CD4-positive, CD25-positive, alpha-beta regulatory T cell (primary cell): ENCODE measurements at regions not wholly inside any gene's neighbourhood (a gene's known extent, or its start where the extent isn't known, plus 50 kb on each side); places are given as distances from the start of the nearest gene placed in this dataset.

Experiments
- ATAC-seq, 2 donors: fragments of 150-1000 bp; cut with Tn5 transposase; one replicate each; pipeline ENCODE4 v1.10.0; 2021; ENCODE audit warnings: low read depth in 2 of 2, moderate number of reproducible peaks in 2 of 2, moderate library complexity in 1 of 2
- DNase-seq, 3 donors: peaks; one replicate each; pipeline versions ENCODE4 v3.0.0 to v3.0.0-alpha.2; 2012 to 2022; ENCODE audit warnings: mixed read lengths in 1 of 3
- H3K27ac ChIP-seq: one replicate; pipeline ENCODE4 v1.7.0; 2013; ENCODE audit warnings: mild to moderate bottlenecking, low read length; ENCODE audit not compliant: insufficient read depth, poor library complexity, severe bottlenecking
- H3K27me3 ChIP-seq: one replicate; pipeline ENCODE4 v1.7.0; 2013; ENCODE audit warnings: low read length; ENCODE audit not compliant: control insufficient read depth, insufficient read depth
- H3K36me3 ChIP-seq: one replicate; pipeline ENCODE4 v1.7.0; 2013; ENCODE audit warnings: mild to moderate bottlenecking, low read length, moderate library complexity; ENCODE audit not compliant: control insufficient read depth, insufficient read depth
- H3K4me1 ChIP-seq: 2 replicates; pipeline ENCODE4 v1.7.0; 2013; ENCODE audit warnings: mild to moderate bottlenecking, low read length; ENCODE audit not compliant: insufficient read depth, control insufficient read depth, poor library complexity, severe bottlenecking
- H3K4me3 ChIP-seq: one replicate; pipeline ENCODE4 v1.7.0; 2013; ENCODE audit warnings: low read depth, mild to moderate bottlenecking, low read length, moderate library complexity
- H3K9me3 ChIP-seq, 2 experiments: 1 replicate in 1 of 2; 2 replicates in 1 of 2; pipeline ENCODE4 v1.7.0; 2013; ENCODE audit warnings: low read length in 2 of 2, mild to moderate bottlenecking in 1 of 2, moderate library complexity in 1 of 2; ENCODE audit not compliant: control insufficient read depth in 2 of 2
- H3K27ac Mint-ChIP-seq, 3 donors: one replicate each; pipeline ENCODE4 v1.8.0; 2020 to 2022; ENCODE audit warnings: mild to moderate bottlenecking in 3 of 3, mixed read lengths in 3 of 3, moderate library complexity in 2 of 3
- H3K27me3 Mint-ChIP-seq: one replicate; pipeline ENCODE4 v1.8.0; 2022; ENCODE audit warnings: mild to moderate bottlenecking, mixed read lengths
- H3K36me3 Mint-ChIP-seq: one replicate; pipeline ENCODE4 v1.8.0; 2020; ENCODE audit warnings: mixed read lengths
- H3K4me1 Mint-ChIP-seq, 4 donors: one replicate each; pipeline ENCODE4 v1.8.0; 2020 to 2022; ENCODE audit warnings: mixed read lengths in 4 of 4, mild to moderate bottlenecking in 1 of 4
- H3K4me3 Mint-ChIP-seq, 4 donors: one replicate each; pipeline ENCODE4 v1.8.0; 2020 to 2022; ENCODE audit warnings: mild to moderate bottlenecking in 4 of 4, mixed read lengths in 4 of 4, moderate library complexity in 3 of 4
- H3K9me3 Mint-ChIP-seq, 7 donors: one replicate each; pipeline ENCODE4 v1.8.0; 2020 to 2022; ENCODE audit warnings: mixed read lengths in 7 of 7, mild to moderate bottlenecking in 3 of 7, moderate library complexity in 2 of 7

DNA sequence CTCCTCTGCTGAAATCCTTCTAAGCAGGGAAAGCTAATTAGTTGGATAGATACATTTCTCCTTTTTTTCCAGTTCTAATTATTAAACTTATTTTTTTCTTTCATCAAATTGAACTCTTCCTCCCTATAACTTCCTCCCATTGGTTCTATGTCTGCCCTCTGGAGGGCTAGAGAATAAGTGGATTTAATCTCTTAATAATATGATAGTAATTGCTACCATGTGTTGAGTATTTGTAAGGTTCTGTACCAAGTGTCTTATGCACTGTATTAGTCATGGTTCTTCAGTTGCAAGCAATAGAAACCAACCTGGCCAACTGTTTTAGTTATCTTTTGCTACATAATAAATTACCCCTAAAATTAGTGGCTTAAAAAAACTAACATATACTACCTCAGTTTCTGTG lies 190.5 kb upstream of the PLXNC1 start:
- Mint-ChIP-seq H3K4me1 (peaks cover 0 to 6% (median 1%) of the 10 kb centered on the region in 4 donors), H3K27me3 (no peaks in the 10 kb centered on the region), H3K4me3 (no peak overlapping the region), H3K9me3 (peaks cover 0 to 20% (median 5%) of the 10 kb centered on the region in 7 donors), H3K36me3 (no peaks in the 10 kb centered on the region), H3K27ac (no peak overlapping the region)
- Histone ChIP-seq H3K27me3 (no peaks in the 10 kb centered on the region), H3K36me3 (no peaks in the 10 kb centered on the region), H3K9me3 (no peaks in the 10 kb centered on the region), H3K4me1 (no peaks in the 10 kb centered on the region), H3K27ac (no peak overlapping the region), H3K4me3 (no peak overlapping the region)
- no peak for DNase-seq
- ATAC-seq = no peak

DNA sequence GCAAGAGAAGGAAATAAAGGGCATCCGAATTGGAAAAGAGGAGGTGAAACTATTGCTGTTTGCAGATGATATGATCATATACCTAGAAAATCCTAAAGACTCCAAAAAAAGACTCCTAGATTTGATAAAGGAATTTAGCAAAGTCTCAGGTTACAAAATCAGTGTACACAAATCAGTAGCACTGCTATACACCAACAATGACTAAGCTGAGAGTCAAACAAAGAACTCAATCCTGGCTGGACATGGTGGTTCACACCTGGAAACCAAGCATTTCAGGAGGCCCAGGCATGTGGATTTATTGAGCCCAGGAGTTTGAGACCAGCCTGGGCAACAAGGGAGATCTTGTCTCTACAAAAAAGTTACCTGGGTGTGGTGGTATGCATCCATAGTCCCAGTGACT lies 188.7 kb upstream of the PLXNC1 start:
- H3K27ac ChIP-seq = no peak overlapping the region
- H3K4me3 ChIP-seq = no peak overlapping the region
- H3K27me3 ChIP-seq = no peaks in the 10 kb centered on the region
- Mint-ChIP-seq H3K27ac (no peak overlapping the region), H3K4me3 (no peak overlapping the region), H3K9me3 (peaks cover 0 to 20% (median 4%) of the 10 kb centered on the region in 7 donors), H3K27me3 (no peaks in the 10 kb centered on the region), H3K4me1 (peaks cover 0 to 6% (median 0%) of the 10 kb centered on the region in 4 donors), H3K36me3 (no peaks in the 10 kb centered on the region)
- DNase-seq (no peak), ATAC-seq (no peak)
- H3K36me3 ChIP-seq = no peaks in the 10 kb centered on the region
- H3K4me1 ChIP-seq = no peaks in the 10 kb centered on the region
- no peaks in the 10 kb centered on the region for H3K9me3 ChIP-seq

DNA sequence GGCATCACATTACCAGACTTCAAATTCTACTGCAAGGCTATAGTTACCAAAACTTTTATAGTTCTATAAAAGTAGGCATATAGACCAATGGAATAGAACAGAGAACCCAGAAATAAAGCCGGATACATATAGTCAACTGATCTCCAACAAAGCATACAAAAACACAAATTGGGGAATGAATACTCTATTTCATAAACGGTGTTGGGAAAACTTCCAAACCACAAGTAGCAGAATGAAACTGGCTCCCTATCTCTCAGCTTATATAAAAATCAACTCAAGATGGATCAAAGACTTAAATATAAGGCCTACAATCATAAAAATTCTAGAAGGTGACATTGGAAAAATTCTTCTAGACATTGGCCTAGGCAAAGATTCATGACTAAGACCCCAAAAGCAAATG lies 187.9 kb upstream of the PLXNC1 start:
- no peaks in the 10 kb centered on the region for H3K9me3 ChIP-seq
- H3K27me3 Mint-ChIP-seq = no peaks in the 10 kb centered on the region
- H3K36me3 Mint-ChIP-seq = no peaks in the 10 kb centered on the region
- H3K27me3 ChIP-seq = no peaks in the 10 kb centered on the region
- no peak for DNase-seq
- no peak overlapping the region for H3K4me3 Mint-ChIP-seq
- no peak overlapping the region for H3K27ac Mint-ChIP-seq
- peaks cover 0 to 6% (median 0%) of the 10 kb centered on the region in 4 donors for H3K4me1 Mint-ChIP-seq
- H3K36me3 ChIP-seq = no peaks in the 10 kb centered on the region
- ATAC-seq = no peak
- H3K4me3 ChIP-seq = no peak overlapping the region
- H3K27ac ChIP-seq = no peak overlapping the region
- H3K9me3 Mint-ChIP-seq = peaks cover 0 to 19% (median 4%) of the 10 kb centered on the region in 7 donors
- H3K4me1 ChIP-seq = no peaks in the 10 kb centered on the region

DNA sequence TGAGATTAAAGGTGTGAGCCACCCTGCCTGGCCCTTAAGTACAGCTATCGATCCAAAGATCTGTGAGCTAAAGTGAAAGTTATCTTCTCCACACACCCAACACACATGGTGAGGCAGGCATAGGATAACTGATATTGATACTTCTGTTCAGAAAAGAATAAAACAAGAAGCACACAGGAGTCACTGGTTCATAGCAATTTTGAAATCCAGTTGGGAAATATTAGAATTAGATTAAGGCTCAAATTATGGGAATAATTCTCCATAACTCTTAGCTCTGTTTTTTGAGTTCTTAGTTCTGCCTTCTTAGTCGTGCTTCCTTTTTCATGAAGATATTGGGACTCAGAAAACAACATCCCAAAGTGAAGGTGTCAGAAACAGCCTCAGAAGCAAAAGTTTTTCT lies 186.0 kb upstream of the PLXNC1 start:
- peak overlapping the region in 1 of 3 donors; percentile 3 for H3K27ac Mint-ChIP-seq
- ATAC-seq (no peak), DNase-seq (no peak)
- H3K4me3 Mint-ChIP-seq = no peak overlapping the region
- peaks cover 0 to 10% (median 0%) of the 10 kb centered on the region in 7 donors for H3K9me3 Mint-ChIP-seq
- Histone ChIP-seq H3K4me3 (no peak overlapping the region), H3K9me3 (no peaks in the 10 kb centered on the region), H3K27me3 (no peaks in the 10 kb centered on the region), H3K36me3 (no peaks in the 10 kb centered on the region), H3K27ac (no peak overlapping the region), H3K4me1 (no peaks in the 10 kb centered on the region)
- H3K27me3 Mint-ChIP-seq = no peaks in the 10 kb centered on the region
- peaks cover 0 to 6% (median 0%) of the 10 kb centered on the region in 4 donors for H3K4me1 Mint-ChIP-seq
- H3K36me3 Mint-ChIP-seq = no peaks in the 10 kb centered on the region

DNA sequence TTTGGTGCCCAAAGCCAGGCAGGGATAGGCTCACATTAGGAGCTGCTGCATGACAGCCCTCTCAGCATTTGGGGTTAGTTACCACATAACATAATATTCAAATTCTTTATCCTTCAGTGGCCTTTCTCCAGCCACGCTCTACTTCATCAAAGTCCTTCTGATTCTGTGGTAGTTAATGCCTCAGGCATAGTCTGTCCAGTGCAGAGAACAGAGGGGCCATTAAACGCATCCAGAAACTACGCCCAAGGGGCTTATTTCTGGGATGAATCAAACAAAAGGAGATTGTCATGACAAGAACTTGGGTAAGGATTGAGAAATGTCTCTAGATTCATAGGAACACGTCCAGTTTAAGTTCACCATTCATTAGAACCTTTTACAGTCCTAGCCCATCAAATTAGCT lies 183.4 kb upstream of the PLXNC1 start:
- Mint-ChIP-seq H3K27ac (no peak overlapping the region), H3K4me3 (no peak overlapping the region), H3K4me1 (peaks cover 0 to 6% (median 0%) of the 10 kb centered on the region in 4 donors), H3K9me3 (peaks cover 0 to 8% (median 0%) of the 10 kb centered on the region in 7 donors), H3K36me3 (no peaks in the 10 kb centered on the region), H3K27me3 (no peaks in the 10 kb centered on the region)
- Histone ChIP-seq H3K36me3 (no peaks in the 10 kb centered on the region), H3K9me3 (no peaks in the 10 kb centered on the region), H3K4me3 (no peak overlapping the region), H3K27me3 (no peaks in the 10 kb centered on the region), H3K4me1 (no peaks in the 10 kb centered on the region), H3K27ac (no peak overlapping the region)
- no peak for DNase-seq
- no peak for ATAC-seq

GRCh38 chr12:93966516-93967133 lies 181.8 kb upstream of the PLXNC1 start:
- H3K9me3 Mint-ChIP-seq = peaks cover 0 to 4% (median 0%) of the 10 kb centered on the region in 7 donors
- Histone ChIP-seq H3K27ac (no peak overlapping the region), H3K27me3 (no peaks in the 10 kb centered on the region), H3K9me3 (no peaks in the 10 kb centered on the region), H3K4me3 (no peak overlapping the region), H3K4me1 (no peaks in the 10 kb centered on the region), H3K36me3 (no peaks in the 10 kb centered on the region)
- DNase-seq (no peak), ATAC-seq (no peak)
- H3K27me3 Mint-ChIP-seq = no peaks in the 10 kb centered on the region
- H3K36me3 Mint-ChIP-seq = no peaks in the 10 kb centered on the region
- H3K4me3 Mint-ChIP-seq = no peak overlapping the region
- no peak overlapping the region for H3K27ac Mint-ChIP-seq
- H3K4me1 Mint-ChIP-seq = peaks cover 0 to 6% (median 0%) of the 10 kb centered on the region in 4 donors

DNA sequence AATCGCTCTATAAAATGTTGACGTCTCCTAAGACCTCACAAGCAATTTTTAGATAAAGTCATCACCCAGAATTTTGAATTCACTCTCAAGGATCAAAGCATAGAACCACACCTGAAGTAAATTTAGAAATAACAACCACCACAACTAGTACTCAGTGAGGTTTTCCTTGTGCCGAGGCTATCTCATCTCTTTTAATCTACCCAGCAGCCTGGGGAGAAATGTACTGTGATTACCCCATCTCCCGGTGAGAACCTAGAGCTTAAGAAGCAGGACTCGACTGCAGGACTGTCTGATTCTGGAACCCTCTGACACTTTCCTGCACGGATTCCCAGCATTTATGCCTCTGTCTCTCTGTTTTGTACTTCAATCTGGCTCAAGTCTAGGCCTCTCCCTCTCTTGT lies 180.9 kb upstream of the PLXNC1 start:
- Histone ChIP-seq H3K4me3 (no peak overlapping the region), H3K27me3 (no peaks in the 10 kb centered on the region), H3K27ac (no peak overlapping the region), H3K4me1 (no peaks in the 10 kb centered on the region), H3K9me3 (no peaks in the 10 kb centered on the region), H3K36me3 (no peaks in the 10 kb centered on the region)
- H3K27me3 Mint-ChIP-seq = no peaks in the 10 kb centered on the region
- DNase-seq (no peak), ATAC-seq (no peak)
- peaks cover 0 to 4% (median 0%) of the 10 kb centered on the region in 7 donors for H3K9me3 Mint-ChIP-seq
- H3K27ac Mint-ChIP-seq = peak overlapping the region in 1 of 3 donors; percentile 2
- H3K4me1 Mint-ChIP-seq = peaks cover 0 to 6% (median 0%) of the 10 kb centered on the region in 4 donors
- H3K36me3 Mint-ChIP-seq = no peaks in the 10 kb centered on the region
- no peak overlapping the region for H3K4me3 Mint-ChIP-seq

DNA sequence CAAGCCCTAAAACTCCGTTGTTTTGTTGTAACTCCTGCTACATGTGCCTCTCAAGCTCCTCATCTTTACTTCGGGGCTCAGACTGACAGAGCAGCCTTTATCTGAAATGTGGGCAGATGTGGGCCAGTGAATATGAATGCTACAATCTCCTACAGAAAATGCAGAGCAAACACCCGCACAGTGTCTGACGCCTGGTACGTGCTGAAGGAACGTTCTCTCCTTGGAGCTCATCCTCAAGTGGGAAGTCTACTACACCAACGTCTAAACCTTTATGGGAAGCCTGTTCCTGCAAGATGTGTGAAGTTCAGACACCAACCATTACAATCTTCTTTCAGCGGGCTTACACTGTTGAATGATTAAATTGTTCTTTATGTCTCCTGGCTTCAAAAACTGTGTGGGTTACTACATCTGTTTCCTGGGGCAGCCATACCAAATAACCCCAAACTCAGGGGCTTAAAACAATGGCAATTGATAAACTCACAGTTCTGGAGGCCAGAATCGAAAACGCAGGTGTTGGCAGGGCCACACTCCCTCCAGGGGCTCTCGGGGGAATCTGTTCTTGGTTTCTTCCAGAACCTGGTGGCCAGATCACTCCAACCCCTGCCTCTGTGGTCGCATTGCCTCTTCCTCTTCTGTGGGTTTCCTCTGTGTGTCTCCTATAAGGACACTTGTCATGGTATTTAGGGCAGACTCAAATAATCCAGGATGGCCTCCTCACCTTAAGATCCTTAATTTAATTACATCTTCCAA lies 179.7 kb upstream of the PLXNC1 start:
- H3K4me1 Mint-ChIP-seq = no peaks in the 10 kb centered on the region
- H3K27ac Mint-ChIP-seq = no peak overlapping the region
- no peaks in the 10 kb centered on the region for H3K27me3 Mint-ChIP-seq
- Histone ChIP-seq H3K4me1 (no peaks in the 10 kb centered on the region), H3K36me3 (no peaks in the 10 kb centered on the region), H3K4me3 (no peak overlapping the region), H3K27me3 (no peaks in the 10 kb centered on the region), H3K27ac (no peak overlapping the region), H3K9me3 (no peaks in the 10 kb centered on the region)
- ATAC-seq (no peak), DNase-seq (no peak)
- H3K4me3 Mint-ChIP-seq = no peak overlapping the region
- H3K36me3 Mint-ChIP-seq = no peaks in the 10 kb centered on the region
- peaks cover 0 to 2% (median 0%) of the 10 kb centered on the region in 7 donors for H3K9me3 Mint-ChIP-seq
